HCT116 (cell line): ENCODE measurements at regions not wholly inside any gene's neighbourhood (a gene's known extent, or its start where the extent isn't known, plus 50 kb on each side); places are given as distances from the start of the nearest gene placed in this dataset.

Source experiments
- ATF3 ChIP-seq: IDR thresholded peaks from 2 replicates; pipeline ENCODE4 v1.6.1; 2012
- CEBPB ChIP-seq: IDR thresholded peaks from 2 replicates; pipeline ENCODE4 v1.6.1; 2012; ENCODE audit warnings: low read depth
- CTCF ChIP-seq, 3 experiments: fragments of 200-600 bp in 1 of 3; sonication (generic) in 1 of 3; IDR thresholded peaks in 2 of 3; conservative IDR thresholded peaks in 1 of 3; 2 replicates each; pipeline ENCODE4 v1.5.1; 2012 to 2017; ENCODE audit warnings: low read depth in 2 of 3, low read length in 2 of 3, antibody characterized with exemption in 1 of 3, borderline replicate concordance in 1 of 3, control low read depth in 1 of 3, mild to moderate bottlenecking in 1 of 3, mixed read lengths in 1 of 3, mixed run types in 1 of 3, moderate library complexity in 1 of 3; ENCODE audit not compliant: insufficient read depth in 1 of 3
- EZH2 ChIP-seq: fragments of 200-600 bp; sonication (generic); IDR thresholded peaks from 2 replicates; pipeline ENCODE4 v1.6.1; 2017; ENCODE audit warnings: antibody characterized with exemption, mixed run types
- EZH2phosphoT487 ChIP-seq: fragments of 200-600 bp; IDR thresholded peaks from 2 replicates; pipeline ENCODE4 v1.6.1; 2018; ENCODE audit warnings: antibody characterized with exemption, borderline replicate concordance
- FOSL1 ChIP-seq: IDR thresholded peaks from 2 replicates; pipeline ENCODE4 v1.6.1; 2012; ENCODE audit warnings: low read depth
- POLR2A ChIP-seq: IDR thresholded peaks from 2 replicates; pipeline ENCODE4 v1.7.0; 2011; ENCODE audit warnings: borderline replicate concordance; ENCODE audit not compliant: insufficient read depth, insufficient read length; ENCODE audit errors: extremely low read depth
- POLR2AphosphoS5 ChIP-seq: IDR thresholded peaks from 2 replicates; pipeline ENCODE4 v1.6.1; 2011; ENCODE audit warnings: mild to moderate bottlenecking, low read depth, low read length, moderate library complexity
- RAD21 ChIP-seq: IDR thresholded peaks from 2 replicates; pipeline ENCODE4 v1.6.1; 2012; ENCODE audit warnings: low read depth, mild to moderate bottlenecking
- SRF ChIP-seq: IDR thresholded peaks from 2 replicates; pipeline ENCODE4 v1.6.1; 2012; ENCODE audit warnings: low read depth
- ZFX ChIP-seq: fragments of 450-650 bp; IDR thresholded peaks from 2 replicates; pipeline ENCODE4 v1.6.1; 2017
- TF ChIP-seq, protein P1 (sequence below): IDR thresholded peaks from 2 replicates; pipeline ENCODE4 v1.6.1; 2012
- TF ChIP-seq, protein P2 (sequence below): IDR thresholded peaks from 2 replicates; pipeline ENCODE4 v1.6.1; 2011; ENCODE audit warnings: mild to moderate bottlenecking, low read length, moderate library complexity; ENCODE audit not compliant: insufficient replicate concordance; ENCODE audit errors: extremely low read depth

- TF ChIP-seq POLR2AphosphoS5 = no peak
- TF ChIP-seq FOSL1 = no peak
- no peak for TF ChIP-seq RAD21
- TF ChIP-seq CTCF (IDR thresholded peaks at IDR 0.05 in 2 of 3, conservative IDR thresholded peaks at IDR 0.05 in 1 of 3; ENCODE audit: borderline replicate concordance in 1 of 3, insufficient read depth in 1 of 3, low read depth in 2 of 3, low read length in 2 of 3) = no peak
- TF ChIP-seq EZH2phosphoT487 = no peak
- TF ChIP-seq ZFX = no peak
- TF ChIP-seq, protein P1, sequence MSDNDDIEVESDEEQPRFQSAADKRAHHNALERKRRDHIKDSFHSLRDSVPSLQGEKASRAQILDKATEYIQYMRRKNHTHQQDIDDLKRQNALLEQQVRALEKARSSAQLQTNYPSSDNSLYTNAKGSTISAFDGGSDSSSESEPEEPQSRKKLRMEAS = no peak
- TF ChIP-seq POLR2A = no peak
- TF ChIP-seq, protein P2, sequence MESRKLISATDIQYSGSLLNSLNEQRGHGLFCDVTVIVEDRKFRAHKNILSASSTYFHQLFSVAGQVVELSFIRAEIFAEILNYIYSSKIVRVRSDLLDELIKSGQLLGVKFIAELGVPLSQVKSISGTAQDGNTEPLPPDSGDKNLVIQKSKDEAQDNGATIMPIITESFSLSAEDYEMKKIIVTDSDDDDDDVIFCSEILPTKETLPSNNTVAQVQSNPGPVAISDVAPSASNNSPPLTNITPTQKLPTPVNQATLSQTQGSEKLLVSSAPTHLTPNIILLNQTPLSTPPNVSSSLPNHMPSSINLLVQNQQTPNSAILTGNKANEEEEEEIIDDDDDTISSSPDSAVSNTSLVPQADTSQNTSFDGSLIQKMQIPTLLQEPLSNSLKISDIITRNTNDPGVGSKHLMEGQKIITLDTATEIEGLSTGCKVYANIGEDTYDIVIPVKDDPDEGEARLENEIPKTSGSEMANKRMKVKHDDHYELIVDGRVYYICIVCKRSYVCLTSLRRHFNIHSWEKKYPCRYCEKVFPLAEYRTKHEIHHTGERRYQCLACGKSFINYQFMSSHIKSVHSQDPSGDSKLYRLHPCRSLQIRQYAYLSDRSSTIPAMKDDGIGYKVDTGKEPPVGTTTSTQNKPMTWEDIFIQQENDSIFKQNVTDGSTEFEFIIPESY = no peak
- no peak for TF ChIP-seq ATF3
- TF ChIP-seq EZH2 = no peak
- no peak for TF ChIP-seq CEBPB
- no peak for TF ChIP-seq SRF
Observed at GRCh38 chr9:81207651-81208050, 481.7 kb downstream of the TLE1 start.
